ENCODE measurements at regions not wholly inside any gene's neighbourhood (a gene's known extent, or its start where the extent isn't known, plus 50 kb on each side); places are given as distances from the start of the nearest gene placed in this dataset.

- TF ChIP-seq, protein P1, sequence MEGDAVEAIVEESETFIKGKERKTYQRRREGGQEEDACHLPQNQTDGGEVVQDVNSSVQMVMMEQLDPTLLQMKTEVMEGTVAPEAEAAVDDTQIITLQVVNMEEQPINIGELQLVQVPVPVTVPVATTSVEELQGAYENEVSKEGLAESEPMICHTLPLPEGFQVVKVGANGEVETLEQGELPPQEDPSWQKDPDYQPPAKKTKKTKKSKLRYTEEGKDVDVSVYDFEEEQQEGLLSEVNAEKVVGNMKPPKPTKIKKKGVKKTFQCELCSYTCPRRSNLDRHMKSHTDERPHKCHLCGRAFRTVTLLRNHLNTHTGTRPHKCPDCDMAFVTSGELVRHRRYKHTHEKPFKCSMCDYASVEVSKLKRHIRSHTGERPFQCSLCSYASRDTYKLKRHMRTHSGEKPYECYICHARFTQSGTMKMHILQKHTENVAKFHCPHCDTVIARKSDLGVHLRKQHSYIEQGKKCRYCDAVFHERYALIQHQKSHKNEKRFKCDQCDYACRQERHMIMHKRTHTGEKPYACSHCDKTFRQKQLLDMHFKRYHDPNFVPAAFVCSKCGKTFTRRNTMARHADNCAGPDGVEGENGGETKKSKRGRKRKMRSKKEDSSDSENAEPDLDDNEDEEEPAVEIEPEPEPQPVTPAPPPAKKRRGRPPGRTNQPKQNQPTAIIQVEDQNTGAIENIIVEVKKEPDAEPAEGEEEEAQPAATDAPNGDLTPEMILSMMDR (IDR thresholded peaks at IDR 0.05; ENCODE audit: low read length) = no peak
- no peak for TF ChIP-seq EZH2 (IDR thresholded peaks at IDR 0.05; ENCODE audit: borderline replicate concordance, low read length)
Measured at GRCh38 chr5:145124806-145125205, 710.3 kb downstream of the PRELID2 start.

Data from OCI-LY1 (cell line).